ENCODE measurements at regions not wholly inside any gene's neighbourhood (a gene's known extent, or its start where the extent isn't known, plus 50 kb on each side); places are given as distances from the start of the nearest gene placed in this dataset.

GRCh38 chr1:232568906-232569553 lies 60.9 kb downstream of the SIPA1L2 start:
- H3K4me3 ChIP-seq (ENCODE audit: low read depth, low read length), result no peak overlapping the region
- H3K36me3 ChIP-seq (ENCODE audit: control insufficient read depth, insufficient read depth, low read length), result no peaks in the 10 kb centered on the region
- FAIRE-seq (no peak), DNase-seq (ENCODE audit: low read depth) (no peak)
- no peaks in the 10 kb centered on the region for H3K27me3 ChIP-seq (ENCODE audit: control insufficient read depth, insufficient read depth, low read length)
- no peak for TF ChIP-seq CTCF (IDR thresholded peaks at IDR 0.05; ENCODE audit: insufficient read depth, low read length, severe bottlenecking)

- H3K27me3 ChIP-seq (ENCODE audit: control insufficient read depth, insufficient read depth, low read length), result no peaks in the 10 kb centered on the region
Measured at GRCh38 chr1:232568331-232568852, 61.5 kb downstream of the SIPA1L2 start.

DNA sequence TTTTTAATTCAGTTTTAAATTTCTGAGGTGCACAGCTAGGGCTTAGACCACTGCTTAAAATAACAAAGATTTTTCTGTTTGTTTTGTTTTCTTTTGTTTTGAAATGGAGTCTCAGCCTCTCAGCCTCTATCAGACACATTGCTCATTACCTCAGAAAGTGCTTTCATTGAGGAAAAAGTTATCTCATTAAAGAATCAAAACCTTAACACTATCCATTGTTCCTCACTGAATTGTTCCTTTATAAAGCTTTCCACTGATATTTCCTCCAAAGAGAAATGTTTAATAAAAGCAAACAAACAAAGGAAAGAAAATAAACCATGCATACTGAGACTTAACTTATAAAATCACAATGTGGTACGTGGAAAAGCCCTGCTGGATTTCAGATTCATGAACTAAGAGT lies 63.8 kb downstream of the SIPA1L2 start:
- no peak for TF ChIP-seq CTCF (IDR thresholded peaks at IDR 0.05; ENCODE audit: insufficient read depth, low read length, severe bottlenecking)
- Histone ChIP-seq H3K4me3 (ENCODE audit: low read depth, low read length) (no peak overlapping the region), H3K36me3 (ENCODE audit: control insufficient read depth, insufficient read depth, low read length) (no peaks in the 10 kb centered on the region), H3K27me3 (ENCODE audit: control insufficient read depth, insufficient read depth, low read length) (no peaks in the 10 kb centered on the region)
- FAIRE-seq (no peak), DNase-seq (ENCODE audit: low read depth) (no peak)

More at GRCh38 chr1:232568331-232568852, 61.5 kb downstream of the SIPA1L2 start:
- peak; percentile 35 for DNase-seq (ENCODE audit: low read depth)
- Histone ChIP-seq H3K4me3 (ENCODE audit: low read depth, low read length) (no peak overlapping the region), H3K36me3 (ENCODE audit: control insufficient read depth, insufficient read depth, low read length) (no peaks in the 10 kb centered on the region)
- FAIRE-seq, result no peak
- no peak for TF ChIP-seq CTCF (IDR thresholded peaks at IDR 0.05; ENCODE audit: insufficient read depth, low read length, severe bottlenecking)

DNA sequence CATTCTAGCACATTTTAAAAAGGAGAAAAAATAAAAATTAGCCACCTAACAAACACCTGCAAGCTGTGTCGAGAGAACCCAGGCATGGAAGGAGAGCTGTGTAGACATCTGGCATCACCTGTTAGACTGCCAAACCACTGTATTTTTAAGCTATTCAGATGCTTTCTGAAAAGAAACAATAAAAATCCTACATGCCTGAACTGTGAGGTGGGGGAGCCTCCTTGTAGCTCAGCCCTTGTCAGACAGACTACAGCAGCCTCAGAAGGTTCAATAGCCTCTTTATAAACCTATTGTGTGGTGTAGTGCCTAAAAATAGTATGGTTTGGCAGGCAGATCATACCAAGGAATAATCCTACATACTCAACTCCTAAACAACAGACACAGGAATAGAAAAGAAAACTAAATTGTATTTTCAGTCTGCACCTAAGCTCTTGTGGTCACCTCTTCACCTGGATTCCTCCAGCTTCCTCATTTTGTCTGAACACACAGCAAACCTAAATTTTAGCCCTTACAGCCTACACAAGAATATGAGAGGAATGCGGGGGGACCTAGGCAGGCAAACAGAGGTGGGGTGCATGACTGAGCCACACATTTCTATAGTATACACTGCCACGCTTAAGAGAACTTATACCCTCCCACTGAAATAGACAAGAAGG lies 67.0 kb downstream of the SIPA1L2 start:
- FAIRE-seq (no peak), DNase-seq (ENCODE audit: low read depth) (no peak)
- no peak for TF ChIP-seq CTCF (IDR thresholded peaks at IDR 0.05; ENCODE audit: insufficient read depth, low read length, severe bottlenecking)
- H3K27me3 ChIP-seq (ENCODE audit: control insufficient read depth, insufficient read depth, low read length), result no peaks in the 10 kb centered on the region
- no peak overlapping the region for H3K4me3 ChIP-seq (ENCODE audit: low read depth, low read length)
- no peaks in the 10 kb centered on the region for H3K36me3 ChIP-seq (ENCODE audit: control insufficient read depth, insufficient read depth, low read length)

DNA sequence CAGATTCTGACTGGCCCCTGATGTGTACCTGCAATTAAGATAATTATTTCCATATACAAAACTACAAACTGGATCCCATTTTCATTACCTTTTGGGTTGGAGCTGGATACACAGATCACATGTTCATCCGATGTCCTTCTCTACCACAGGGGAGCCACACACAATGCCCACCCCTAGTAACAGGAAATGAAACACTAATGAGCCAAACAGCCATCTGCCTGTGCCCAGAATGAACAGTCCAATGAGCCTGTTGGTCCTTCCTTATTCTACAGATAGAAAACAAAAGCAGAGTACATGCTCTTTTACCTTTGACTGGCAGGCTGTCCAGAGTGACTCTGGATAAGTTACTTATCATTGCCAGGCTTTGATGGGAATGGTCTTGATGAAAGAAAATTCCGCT lies 68.6 kb downstream of the SIPA1L2 start:
- FAIRE-seq, result no peak

More for the DNA sequence above, 68.6 kb downstream of the SIPA1L2 start:
- no peak for DNase-seq (ENCODE audit: low read depth)
- Histone ChIP-seq H3K36me3 (ENCODE audit: control insufficient read depth, insufficient read depth, low read length) (no peaks in the 10 kb centered on the region), H3K4me3 (ENCODE audit: low read depth, low read length) (no peak overlapping the region), H3K27me3 (ENCODE audit: control insufficient read depth, insufficient read depth, low read length) (no peaks in the 10 kb centered on the region)
- no peak for TF ChIP-seq CTCF (IDR thresholded peaks at IDR 0.05; ENCODE audit: insufficient read depth, low read length, severe bottlenecking)
